ENCODE measurements at regions not wholly inside any gene's neighbourhood (a gene's known extent, or its start where the extent isn't known, plus 50 kb on each side); places are given as distances from the start of the nearest gene placed in this dataset.
"Not testable (repeated sequence)": the region's sequence is repeated elsewhere in the genome, so short reads cannot be mapped to it uniquely, and the experiment has no call there.

DNA sequence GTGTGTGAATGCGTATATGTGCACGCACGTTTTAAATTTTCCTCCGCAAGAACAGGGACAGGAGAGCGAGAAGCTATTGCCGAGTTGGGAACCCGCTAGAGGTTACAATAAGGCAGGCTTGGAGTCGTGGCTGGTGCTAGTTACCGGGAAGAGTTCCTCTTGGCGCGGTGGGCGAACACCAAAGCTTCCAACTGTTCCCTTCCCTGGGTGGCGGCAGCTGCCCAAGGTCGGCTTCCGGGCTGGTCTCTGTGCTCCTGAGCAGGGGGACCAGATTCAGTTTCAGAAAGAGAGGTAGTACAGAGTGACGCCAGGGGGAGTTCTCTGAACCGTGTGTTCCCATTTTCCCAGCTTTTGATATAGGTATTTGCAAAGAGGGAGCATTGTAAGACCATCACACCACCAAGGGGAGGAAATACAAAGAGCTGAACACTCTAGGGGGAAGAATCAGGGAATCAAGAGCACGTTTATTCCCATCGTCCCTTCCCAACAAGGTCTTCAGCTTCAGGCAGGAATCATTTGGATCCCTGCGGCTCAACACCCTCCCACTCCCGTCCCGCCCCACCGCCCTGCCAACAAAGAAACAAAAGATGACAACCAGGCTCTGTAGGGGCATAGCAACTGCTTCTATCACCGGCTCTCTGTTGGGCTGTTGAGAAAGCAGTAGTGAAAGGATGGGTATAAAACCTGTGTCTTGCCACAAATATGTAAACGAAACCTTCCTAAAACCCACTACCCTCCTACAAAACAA is 113.6 kb upstream of the TEX13C start:
- no peaks in the 10 kb centered on the region for H3K36me3 Mint-ChIP-seq
- H3K27ac Mint-ChIP-seq, result peak overlapping the region; percentile 82
- peak; percentile 46 for TF ChIP-seq CTCF (conservative IDR thresholded peaks at IDR 0.05)
- H3K9me3 Mint-ChIP-seq, result no peaks in the 10 kb centered on the region
- H3K4me1 Mint-ChIP-seq (ENCODE audit: unreplicated experiment), result peaks cover 13% of the 10 kb centered on the region
- peaks cover 67% of the 10 kb centered on the region for H3K27me3 Mint-ChIP-seq
- H3K4me3 Mint-ChIP-seq, result peak overlapping the region; percentile 90
- DNase-seq (ENCODE audit: extremely low spot score, unreplicated experiment), result no peak

DNA sequence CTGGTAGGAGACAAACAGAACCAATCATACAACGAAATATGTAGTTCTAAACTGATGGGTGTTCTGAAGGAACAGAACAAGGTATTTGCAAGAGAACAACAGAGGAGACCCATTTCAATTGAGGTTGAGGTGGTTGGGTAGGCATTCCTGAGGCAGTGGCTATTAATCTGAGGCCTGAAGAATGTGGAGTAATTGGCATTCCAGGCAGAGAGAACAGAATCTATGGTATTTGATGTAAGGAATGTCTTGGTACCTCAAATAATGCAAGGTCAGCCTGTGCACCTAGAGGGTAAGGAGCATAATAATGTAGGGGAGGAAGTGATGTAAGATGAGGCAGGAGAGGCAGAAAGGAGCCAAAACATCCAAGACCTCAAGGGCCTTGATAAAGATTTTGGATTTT is 109.5 kb upstream of the TEX13C start:
- DNase-seq (ENCODE audit: extremely low spot score, unreplicated experiment), result no peak
- TF ChIP-seq CTCF (conservative IDR thresholded peaks at IDR 0.05), result no peak
- Mint-ChIP-seq H3K4me3 (no peak overlapping the region), H3K27me3 (peaks cover 30% of the 10 kb centered on the region), H3K27ac (no peak overlapping the region), H3K36me3 (no peaks in the 10 kb centered on the region), H3K4me1 (ENCODE audit: unreplicated experiment) (peaks cover 7% of the 10 kb centered on the region), H3K9me3 (no peaks in the 10 kb centered on the region)

DNA sequence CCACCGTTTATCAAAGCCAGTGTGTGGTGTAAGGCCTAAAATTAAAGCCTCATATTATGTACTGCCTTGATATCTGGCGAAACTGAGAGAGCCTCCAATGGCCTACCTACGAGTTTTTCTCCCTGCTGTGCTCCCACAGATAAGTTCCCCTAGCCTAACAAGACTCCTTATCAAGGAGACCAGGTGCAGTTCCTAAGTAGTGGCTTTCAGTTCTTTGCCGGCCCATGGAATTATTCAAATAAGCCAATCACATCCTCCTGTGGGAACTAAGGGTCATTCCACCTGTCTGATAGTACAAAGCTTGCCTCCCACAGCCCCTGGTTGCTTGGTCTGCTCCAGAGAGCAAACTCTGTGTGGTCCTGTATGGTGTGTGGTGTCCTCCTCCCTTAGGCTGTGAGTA is 99.8 kb upstream of the TEX13C start:
- Mint-ChIP-seq H3K9me3 (no peaks in the 10 kb centered on the region), H3K27me3 (peaks cover 5% of the 10 kb centered on the region), H3K36me3 (no peaks in the 10 kb centered on the region), H3K27ac (no peak overlapping the region), H3K4me1 (ENCODE audit: unreplicated experiment) (no peaks in the 10 kb centered on the region), H3K4me3 (no peak overlapping the region)
- DNase-seq (ENCODE audit: extremely low spot score, unreplicated experiment), result no peak
- TF ChIP-seq CTCF (conservative IDR thresholded peaks at IDR 0.05), result no peak

GRCh38 chrX:125236955-125237354 is 82.7 kb upstream of the TEX13C start:
- TF ChIP-seq CTCF (conservative IDR thresholded peaks at IDR 0.05), result no peak
- Mint-ChIP-seq H3K4me3 (no peak overlapping the region), H3K27me3 (peaks cover 3% of the 10 kb centered on the region), H3K4me1 (ENCODE audit: unreplicated experiment) (no peaks in the 10 kb centered on the region), H3K36me3 (no peaks in the 10 kb centered on the region), H3K27ac (no peak overlapping the region), H3K9me3 (no peaks in the 10 kb centered on the region)
- no peak for DNase-seq (ENCODE audit: extremely low spot score, unreplicated experiment)

- no peaks in the 10 kb centered on the region for H3K4me1 Mint-ChIP-seq (ENCODE audit: unreplicated experiment)
Measured at GRCh38 chrX:125248931-125249330, 70.7 kb upstream of the TEX13C start.

DNA sequence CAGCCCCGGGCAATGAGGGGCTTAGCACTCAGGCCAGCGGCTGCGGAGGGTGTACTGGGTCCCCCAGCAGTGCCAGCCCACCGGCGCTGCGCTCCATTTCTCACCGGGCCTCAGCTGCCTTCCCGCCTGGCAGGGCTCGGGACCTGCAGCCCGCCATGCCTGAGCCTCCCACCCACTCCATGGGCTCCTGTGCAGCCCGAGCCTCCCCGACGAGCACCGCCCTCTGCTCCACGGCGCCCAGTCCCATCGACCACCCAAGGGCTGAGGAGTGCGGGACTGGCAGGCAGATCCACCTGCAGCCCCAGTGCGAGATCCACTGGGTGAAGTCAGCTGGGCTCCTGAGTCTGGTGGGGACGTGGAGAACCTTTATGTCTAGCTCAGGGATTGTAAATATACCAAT is 63.9 kb upstream of the TEX13C start:
- DNase-seq (ENCODE audit: extremely low spot score, unreplicated experiment); H3K4me1 Mint-ChIP-seq (ENCODE audit: unreplicated experiment); H3K36me3 Mint-ChIP-seq; H3K9me3 Mint-ChIP-seq; H3K27ac Mint-ChIP-seq; H3K4me3 Mint-ChIP-seq; H3K27me3 Mint-ChIP-seq: not testable (repeated sequence)

More at GRCh38 chrX:125248931-125249330, 70.7 kb upstream of the TEX13C start:
- no peak for DNase-seq (ENCODE audit: extremely low spot score, unreplicated experiment)
- no peak overlapping the region for H3K27ac Mint-ChIP-seq
- no peak for TF ChIP-seq CTCF (conservative IDR thresholded peaks at IDR 0.05)
- H3K9me3 Mint-ChIP-seq, result peaks cover 5% of the 10 kb centered on the region
- H3K36me3 Mint-ChIP-seq, result no peaks in the 10 kb centered on the region
- no peaks in the 10 kb centered on the region for H3K27me3 Mint-ChIP-seq
- H3K4me3 Mint-ChIP-seq, result no peak overlapping the region

Measured in type B pancreatic cell (in vitro differentiated cells).